HFF-Myc (cell line): ENCODE measurements at regions not wholly inside any gene's neighbourhood (a gene's known extent, or its start where the extent isn't known, plus 50 kb on each side); places are given as distances from the start of the nearest gene placed in this dataset.
"Not testable (repeated sequence)": the region's sequence is repeated elsewhere in the genome, so short reads cannot be mapped to it uniquely, and the experiment has no call there.

Experiments used
- DNase-seq: peaks from one replicate; pipeline ENCODE4 v3.0.0-alpha.2; 2011; ENCODE audit warnings: low read depth; ENCODE audit errors: extremely low read depth
- H3K4me3 ChIP-seq: replicated peaks from 2 replicates; pipeline ENCODE4 v1.5.1; 2011; ENCODE audit warnings: low read depth, mild to moderate bottlenecking, control low read depth, low read length
- CTCF ChIP-seq: IDR thresholded peaks from 2 replicates; pipeline ENCODE4 v1.5.1; 2012; ENCODE audit warnings: mild to moderate bottlenecking, low read depth, low read length, control low read depth; ENCODE audit errors: missing control alignments

- no peak for TF ChIP-seq CTCF
- H3K4me3 ChIP-seq, result no peak overlapping the region
- no peak for DNase-seq
These were observed 721.7 kb downstream of the MATN1 start for GRCh38 chr1:30001732-30002039.

GRCh38 chr1:30001011-30001731 lies 722.2 kb downstream of the MATN1 start:
- no peak overlapping the region for H3K4me3 ChIP-seq
- TF ChIP-seq CTCF, result no peak
- no peak for DNase-seq

GRCh38 chr1:30000266-30000665 lies 723.1 kb downstream of the MATN1 start:
- TF ChIP-seq CTCF, result no peak
- no peak for DNase-seq
- no peak overlapping the region for H3K4me3 ChIP-seq

GRCh38 chr1:29999595-29999994 lies 723.8 kb downstream of the MATN1 start:
- H3K4me3 ChIP-seq, result no peak overlapping the region
- no peak for DNase-seq
- TF ChIP-seq CTCF, result no peak

- DNase-seq, result no peak
- no peak for TF ChIP-seq CTCF
- H3K4me3 ChIP-seq, result no peak overlapping the region
These were observed 724.7 kb downstream of the MATN1 start for GRCh38 chr1:29998686-29999085.

GRCh38 chr1:29997818-29998217 lies 725.6 kb downstream of the MATN1 start:
- not testable (repeated sequence) for DNase-seq, H3K4me3 ChIP-seq

GRCh38 chr1:29993950-29994349 lies 729.4 kb downstream of the MATN1 start:
- no peak for TF ChIP-seq CTCF
- DNase-seq, result no peak
- no peak overlapping the region for H3K4me3 ChIP-seq
